Gastrocnemius medialis (tissue), 4 donors: ENCODE measurements at regions not wholly inside any gene's neighbourhood (a gene's known extent, or its start where the extent isn't known, plus 50 kb on each side); places are given as distances from the start of the nearest gene placed in this dataset.

Experiments
- CTCF ChIP-seq, 5 experiments: fragments of 450-650 bp in 3 of 5; fragments of 200-600 bp in 2 of 5; sonication (generic) in 2 of 5; IDR thresholded peaks in 4 of 5; conservative IDR thresholded peaks in 1 of 5; 1 replicate in 4 of 5; 2 replicates in 1 of 5; pipeline ENCODE4 v1.5.1; 2016 to 2019; ENCODE audit warnings: antibody characterized with exemption in 5 of 5, mild to moderate bottlenecking in 3 of 5, moderate library complexity in 3 of 5
- POLR2A ChIP-seq, 2 donors: fragments of 450-650 bp; IDR thresholded peaks; one replicate each; pipeline ENCODE4 v1.6.1; 2017; ENCODE audit warnings: antibody characterized with exemption in 2 of 2, mild to moderate bottlenecking in 2 of 2, moderate library complexity in 2 of 2

GRCh38 chr1:214164173-214164572 lies 116.8 kb upstream of the SMYD2 start:
- TF ChIP-seq POLR2A (IDR thresholded peaks at IDR 0.05) = no peak
- no peak for TF ChIP-seq CTCF (IDR thresholded peaks at IDR 0.05 in 4 of 5, conservative IDR thresholded peaks at IDR 0.05 in 1 of 5)
